ENCODE measurements at regions not wholly inside any gene's neighbourhood (a gene's known extent, or its start where the extent isn't known, plus 50 kb on each side); places are given as distances from the start of the nearest gene placed in this dataset.
"Not testable (repeated sequence)": the region's sequence is repeated elsewhere in the genome, so short reads cannot be mapped to it uniquely, and the experiment has no call there.

- DNase-seq (ENCODE audit: low read depth in 2 of 2): no peak
These were observed 237.0 kb downstream of the NFATC2 start for GRCh38 chr20:51305316-51306052.

- DNase-seq (ENCODE audit: low read depth in 2 of 2): no peak
These were observed 238.5 kb downstream of the NFATC2 start for GRCh38 chr20:51303731-51304670.

DNA sequence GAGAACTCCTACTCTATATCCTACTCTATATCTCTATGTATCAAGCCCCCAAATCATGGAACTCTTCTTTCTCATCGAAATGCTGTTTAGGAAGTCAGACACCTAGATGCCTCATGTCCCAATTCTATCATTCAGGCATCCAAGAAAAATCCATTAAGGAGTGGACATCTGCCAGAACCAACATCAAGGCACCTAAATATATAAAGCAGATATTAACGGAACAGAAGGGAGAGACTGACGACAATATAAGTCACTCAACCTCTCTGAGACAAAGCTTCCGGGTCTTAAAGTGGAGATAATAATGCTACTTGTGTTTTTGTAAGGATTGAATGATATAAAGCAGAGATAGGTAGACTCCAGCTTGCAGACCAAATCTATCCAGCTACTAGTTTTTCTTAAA, 241.5 kb downstream of the NFATC2 start:
- DNase-seq (ENCODE audit: low read depth in 2 of 2): no peak

DNA sequence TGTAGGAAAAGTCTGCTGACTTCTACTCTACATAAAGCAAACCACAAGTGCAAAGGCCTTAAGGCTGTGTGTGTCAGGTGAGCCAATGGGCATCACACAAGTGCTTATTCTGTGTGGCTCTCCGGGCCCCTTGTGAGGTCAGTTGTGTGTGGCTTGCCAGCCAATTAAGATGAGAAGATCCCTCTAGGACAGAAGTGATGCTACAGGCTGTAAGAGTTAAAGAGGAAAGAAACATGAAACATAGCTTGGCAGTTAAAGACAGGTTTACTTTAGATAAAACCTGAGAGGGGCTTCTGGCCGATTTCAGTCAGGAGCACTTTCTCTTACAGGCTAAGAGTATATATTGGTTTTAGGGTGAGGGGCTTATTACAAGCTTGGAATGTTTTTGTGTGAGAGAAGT, 242.4 kb downstream of the NFATC2 start:
- no peak for DNase-seq (ENCODE audit: low read depth in 2 of 2)

- DNase-seq (ENCODE audit: low read depth in 2 of 2): no peak
These were observed 243.1 kb downstream of the NFATC2 start for GRCh38 chr20:51299413-51299812.

GRCh38 chr20:51298141-51298749, 244.3 kb downstream of the NFATC2 start:
- DNase-seq (ENCODE audit: low read depth in 2 of 2): no peak

DNA sequence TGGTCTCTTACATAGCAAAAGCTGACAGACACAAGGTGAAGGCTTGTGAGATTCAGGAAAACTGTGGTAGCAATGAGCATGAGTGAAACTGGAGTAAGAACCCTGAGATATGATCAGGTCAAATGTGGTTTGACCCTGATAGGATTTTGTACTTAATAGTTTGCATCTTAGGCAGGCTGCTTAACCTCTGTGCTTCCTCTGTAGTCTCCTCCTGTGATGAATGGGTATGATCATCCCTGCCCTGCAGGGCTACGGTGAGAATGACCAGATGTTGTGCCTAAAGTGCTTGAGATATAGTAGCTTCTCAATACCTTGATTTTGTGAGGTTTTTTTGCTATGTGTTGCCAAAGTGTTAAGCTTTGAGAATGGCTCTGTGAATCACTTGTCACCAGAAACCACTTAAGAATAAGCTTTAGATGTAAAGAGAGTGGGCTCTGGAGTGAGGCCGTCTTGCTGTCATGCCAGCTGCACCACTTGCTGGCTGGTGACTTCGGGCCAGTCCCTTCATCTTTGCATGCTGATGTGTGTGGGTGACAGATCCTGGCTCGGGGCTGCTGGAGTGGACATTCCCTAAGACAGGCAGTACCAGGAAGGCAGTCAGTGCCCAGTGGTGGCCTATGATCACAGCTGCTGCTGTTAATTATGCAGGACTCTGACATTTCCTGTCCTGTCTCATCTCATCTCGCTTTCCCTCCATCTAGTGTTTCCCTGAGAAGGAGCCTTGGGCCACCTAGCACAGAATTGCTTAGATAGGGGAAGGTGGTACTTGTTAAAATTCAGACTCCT, 254.7 kb downstream of the NFATC2 start:
- no peak for DNase-seq (ENCODE audit: low read depth in 2 of 2)

- no peak for DNase-seq (ENCODE audit: low read depth in 2 of 2)
These were observed 255.8 kb downstream of the NFATC2 start for GRCh38 chr20:51286758-51287157.

GRCh38 chr20:51285684-51286083, 256.8 kb downstream of the NFATC2 start:
- DNase-seq (ENCODE audit: low read depth in 2 of 2): no peak

DNA sequence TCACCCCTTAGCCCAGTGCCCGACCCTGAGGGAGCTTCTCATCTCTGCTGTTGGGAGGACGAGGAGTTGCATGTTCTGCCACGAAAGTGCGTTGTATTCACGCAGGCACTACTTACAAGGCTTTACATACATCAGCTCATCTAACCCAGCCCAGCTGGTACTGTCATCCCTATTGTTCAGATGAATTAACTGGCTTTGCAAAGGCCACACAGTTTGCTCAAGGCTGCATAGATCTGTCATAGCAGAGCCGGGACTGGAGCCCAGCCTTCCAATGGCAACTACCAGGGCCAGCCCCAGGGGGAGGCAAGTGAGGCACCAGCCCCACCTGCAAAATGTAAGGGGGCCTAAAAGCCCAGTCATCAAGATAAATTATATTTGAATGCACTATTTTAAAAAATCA, 257.6 kb downstream of the NFATC2 start:
- no peak for DNase-seq (ENCODE audit: low read depth in 2 of 2)

GRCh38 chr20:51284176-51284575, 258.3 kb downstream of the NFATC2 start:
- DNase-seq (ENCODE audit: low read depth in 2 of 2): no peak

- no peak for DNase-seq (ENCODE audit: low read depth in 2 of 2)
These were observed 258.6 kb upstream of the KCNG1 start for GRCh38 chr20:51281521-51281920.

- DNase-seq (ENCODE audit: low read depth in 2 of 2): no peak
These were observed 257.1 kb upstream of the KCNG1 start for GRCh38 chr20:51280047-51280446.

- no peak for DNase-seq (ENCODE audit: low read depth in 2 of 2)
These were observed 255.1 kb upstream of the KCNG1 start for GRCh38 chr20:51277961-51278360.

DNA sequence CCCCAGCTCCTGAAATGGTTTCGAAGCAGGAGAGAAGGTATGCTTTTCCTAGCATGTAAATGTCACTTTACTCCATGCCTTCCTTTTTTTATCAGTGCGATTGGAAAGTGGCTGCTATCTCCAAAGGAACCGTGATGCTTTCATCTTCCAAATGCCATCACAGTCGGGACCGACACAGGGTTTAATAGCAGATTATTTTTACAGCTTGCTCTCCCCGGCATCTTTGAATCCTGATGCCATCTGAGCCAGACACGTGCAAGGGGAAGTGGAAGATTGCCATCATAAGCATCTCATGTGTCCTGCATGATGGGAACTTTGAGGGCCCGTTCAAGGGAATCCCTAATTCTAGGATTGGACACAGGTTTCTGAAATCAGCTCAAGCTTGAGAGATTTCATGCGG, 253.4 kb upstream of the KCNG1 start:
- no peak for DNase-seq (ENCODE audit: low read depth in 2 of 2)

DNA sequence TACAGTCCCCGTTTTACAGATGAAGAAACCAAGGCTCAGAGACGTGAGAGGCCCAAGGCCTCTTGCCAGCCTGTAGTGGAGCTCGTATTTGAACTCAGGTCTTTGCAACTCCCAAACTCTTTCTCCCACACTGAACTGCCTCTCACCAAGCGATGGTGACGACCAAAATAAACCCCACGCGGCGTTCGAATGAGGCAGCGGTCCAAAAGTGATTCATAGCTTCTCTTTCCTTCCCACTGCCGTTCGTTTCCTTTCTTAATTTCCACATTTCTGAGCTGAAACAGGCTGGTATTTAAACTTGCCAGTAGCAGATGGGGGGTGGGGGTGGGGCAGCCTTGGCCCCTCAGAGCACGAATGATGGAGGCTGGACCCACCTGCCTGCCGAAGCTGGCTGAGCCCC, 252.9 kb upstream of the KCNG1 start:
- DNase-seq (ENCODE audit: low read depth in 2 of 2): no peak

- no peak for DNase-seq (ENCODE audit: low read depth in 2 of 2)
These were observed 252.3 kb upstream of the KCNG1 start for GRCh38 chr20:51275181-51275580.

- no peak for DNase-seq (ENCODE audit: low read depth in 2 of 2)
These were observed 249.5 kb upstream of the KCNG1 start for GRCh38 chr20:51272401-51272800.

DNA sequence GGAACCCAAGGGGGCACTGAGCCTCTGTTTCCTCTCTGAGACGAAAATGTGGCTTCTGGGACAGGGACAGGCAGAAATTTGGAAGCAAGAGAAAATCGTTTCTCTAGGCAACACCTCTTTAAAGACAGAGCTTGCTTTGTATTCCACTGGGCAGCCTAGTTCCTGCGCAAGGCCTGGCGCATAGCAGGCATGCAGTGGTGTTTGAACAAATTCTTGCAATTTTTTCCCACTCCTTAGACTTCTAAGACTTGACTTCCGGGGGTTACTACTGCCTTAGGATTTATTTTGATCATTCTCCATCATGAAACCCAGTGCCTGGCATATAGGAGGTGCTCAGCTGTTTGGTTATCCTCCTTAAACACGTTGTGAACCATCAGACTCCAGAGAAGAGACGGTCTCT, 249.0 kb upstream of the KCNG1 start:
- no peak for DNase-seq (ENCODE audit: low read depth in 2 of 2)

DNA sequence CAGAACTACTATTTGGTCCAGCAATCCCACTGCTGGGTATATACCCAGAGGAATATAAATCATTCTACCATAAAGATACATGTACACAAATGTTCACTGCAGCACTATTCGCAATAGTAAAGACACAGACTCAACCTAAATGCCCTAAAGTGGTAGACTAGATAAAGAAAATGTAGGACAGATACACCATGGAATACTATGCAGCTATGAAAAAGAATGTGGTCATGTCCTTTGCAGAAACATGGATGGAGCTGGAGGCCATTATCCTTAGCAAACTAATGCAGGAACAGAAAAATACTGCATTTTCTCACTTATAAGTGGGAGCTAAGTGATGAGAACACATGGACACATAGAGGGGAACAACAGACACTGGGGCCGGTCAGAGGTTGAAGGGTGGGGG, 248.4 kb upstream of the KCNG1 start:
- not testable (repeated sequence) for DNase-seq (ENCODE audit: low read depth in 2 of 2)

- DNase-seq (ENCODE audit: low read depth in 2 of 2): no peak
These were observed 246.8 kb upstream of the KCNG1 start for GRCh38 chr20:51269671-51270070.

DNA sequence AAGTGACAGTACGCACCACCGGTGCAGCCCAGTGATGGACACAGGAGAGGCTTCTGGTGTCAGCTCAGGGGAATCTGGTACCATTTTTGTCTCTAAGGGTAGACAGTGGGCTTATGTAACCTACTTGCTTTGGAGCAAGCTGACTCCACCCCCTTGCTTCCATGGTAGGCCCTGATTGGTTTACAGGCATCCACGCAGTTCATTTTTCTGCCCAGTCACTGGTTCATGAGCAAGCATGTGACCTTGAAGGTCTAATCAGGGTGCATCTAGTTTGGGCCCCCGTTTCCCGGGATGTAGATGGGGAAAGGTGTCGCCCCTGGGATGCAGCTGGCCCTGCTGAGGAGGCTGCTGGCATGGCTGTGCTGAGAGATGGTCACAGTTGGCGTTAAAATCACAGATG, 244.8 kb upstream of the KCNG1 start:
- no peak for DNase-seq (ENCODE audit: low read depth in 2 of 2)
